ENCODE measurements at regions not wholly inside any gene's neighbourhood (a gene's known extent, or its start where the extent isn't known, plus 50 kb on each side); places are given as distances from the start of the nearest gene placed in this dataset.

- no peak for TF ChIP-seq CTCF (IDR thresholded peaks at IDR 0.05)
- TF ChIP-seq POLR2A (IDR thresholded peaks at IDR 0.05) = no peak
Measured at GRCh38 chr9:10705383-10705782, 92.6 kb upstream of the PTPRD start.
